Hepatocyte (in vitro differentiated cells): ENCODE measurements at regions not wholly inside any gene's neighbourhood (a gene's known extent, or its start where the extent isn't known, plus 50 kb on each side); places are given as distances from the start of the nearest gene placed in this dataset.

Source experiments
- CTCF ChIP-seq: fragments of 200-600 bp; sonication (generic); IDR thresholded peaks from 2 replicates; pipeline ENCODE4 v1.5.1; 2016; ENCODE audit warnings: antibody characterized with exemption, mild to moderate bottlenecking; ENCODE audit not compliant: poor library complexity
- EZH2 ChIP-seq: fragments of 200-600 bp; sonication (generic); IDR thresholded peaks from 2 replicates; pipeline ENCODE4 v1.6.1; 2016; ENCODE audit warnings: antibody characterized with exemption, mild to moderate bottlenecking, borderline replicate concordance
- EZH2phosphoT487 ChIP-seq: fragments of 200-600 bp; sonication (generic); IDR thresholded peaks from one replicate; pipeline ENCODE4 v1.6.1; 2018; ENCODE audit warnings: antibody characterized with exemption, mild to moderate bottlenecking, low read depth, moderate library complexity; ENCODE audit not compliant: unreplicated experiment, severe bottlenecking

GRCh38 chr13:69616396-69616795 is 491.2 kb upstream of the ATXN8OS start:
- TF ChIP-seq CTCF (no peak), EZH2phosphoT487 (no peak), EZH2 (no peak)
